ENCODE measurements at regions not wholly inside any gene's neighbourhood (a gene's known extent, or its start where the extent isn't known, plus 50 kb on each side); places are given as distances from the start of the nearest gene placed in this dataset.

DNA sequence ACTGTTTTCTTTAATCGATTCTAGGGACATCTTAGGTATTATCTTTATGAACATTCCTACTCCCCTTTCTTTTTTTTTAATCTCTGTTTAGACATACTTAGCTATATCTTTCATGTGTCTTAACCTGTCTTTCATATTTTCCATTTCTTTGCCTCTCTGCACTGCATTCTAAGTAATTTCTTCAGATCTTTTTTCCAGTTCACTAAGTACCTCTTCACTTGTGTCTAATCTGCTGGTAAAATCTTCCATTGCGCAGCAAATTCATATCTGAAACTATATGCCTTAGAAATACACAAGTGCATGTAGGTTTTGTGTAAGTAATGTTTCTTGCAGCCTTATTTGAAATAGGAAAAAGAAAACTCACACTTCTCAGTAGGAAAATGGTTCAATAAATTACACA is 165.4 kb upstream of the BTBD3 start:
- TF ChIP-seq CTCF (IDR thresholded peaks at IDR 0.05) = no peak
- no peak for TF ChIP-seq POLR2AphosphoS5 (IDR thresholded peaks at IDR 0.05)

Measured in sigmoid colon (tissue), 4 donors.